Stromal cell of bone marrow (primary cell): ENCODE measurements at regions not wholly inside any gene's neighbourhood (a gene's known extent, or its start where the extent isn't known, plus 50 kb on each side); places are given as distances from the start of the nearest gene placed in this dataset.

ENCODE experiments used
- DNase-seq: peaks from one replicate; pipeline ENCODE4 v3.0.0-alpha.2; 2012; ENCODE audit warnings: low read depth

DNA sequence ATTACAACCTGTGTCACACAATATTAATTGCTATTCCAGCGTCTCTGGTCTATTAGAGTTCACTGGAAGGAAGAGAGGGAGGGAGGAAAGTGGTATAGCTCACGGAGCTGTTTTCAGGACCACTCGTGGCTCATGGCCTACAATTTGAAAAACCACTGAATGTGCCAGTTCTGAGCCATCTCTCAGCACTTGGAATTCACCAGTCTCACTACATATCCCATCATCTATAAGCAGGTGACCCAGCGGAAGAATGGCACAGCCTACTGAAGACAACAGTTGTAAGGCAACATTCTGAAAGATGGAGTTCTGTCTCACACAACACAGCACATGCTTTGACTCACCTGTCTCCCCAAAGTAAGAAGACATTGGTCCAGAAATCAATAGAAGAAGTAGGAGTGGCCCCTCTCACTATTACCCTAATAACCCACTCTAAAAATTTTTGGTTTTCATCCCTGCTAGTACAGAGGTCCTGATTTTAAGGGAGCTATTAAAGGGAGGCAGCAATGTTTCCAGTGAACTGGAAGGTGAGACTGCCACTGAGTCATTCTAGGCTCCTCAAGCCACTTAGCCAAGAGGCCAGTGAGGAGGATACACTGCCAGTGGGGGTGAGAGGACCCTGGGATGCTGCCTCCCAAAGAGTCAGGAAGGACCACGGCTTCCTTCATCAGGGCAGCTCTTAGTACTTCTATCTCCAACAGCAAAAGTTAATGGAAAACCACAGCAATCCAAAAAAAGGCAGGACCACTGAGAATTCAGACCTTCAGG, 50.0 kb upstream of the DOCK9 start:
- no peak for DNase-seq

DNA sequence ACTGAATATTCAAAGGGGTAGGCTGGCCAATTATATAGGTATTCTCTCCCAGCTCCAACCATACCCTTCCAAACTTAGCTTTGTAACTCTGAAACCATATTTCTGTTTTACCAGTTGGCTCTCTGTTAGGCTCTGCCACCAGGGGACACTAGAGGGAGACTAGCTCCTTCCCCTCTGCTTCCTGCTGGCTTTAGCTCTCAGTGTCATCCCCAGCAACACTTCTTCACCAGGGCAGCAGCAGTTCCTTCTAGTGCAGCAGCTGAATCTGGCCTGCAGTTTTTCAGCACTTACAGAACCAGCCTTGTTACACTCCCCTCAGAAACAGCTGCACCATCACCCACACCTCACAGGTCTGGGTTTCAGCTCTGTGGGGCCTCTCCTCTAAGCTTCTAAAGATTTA, 51.0 kb upstream of the DOCK9 start:
- DNase-seq: no peak

DNA sequence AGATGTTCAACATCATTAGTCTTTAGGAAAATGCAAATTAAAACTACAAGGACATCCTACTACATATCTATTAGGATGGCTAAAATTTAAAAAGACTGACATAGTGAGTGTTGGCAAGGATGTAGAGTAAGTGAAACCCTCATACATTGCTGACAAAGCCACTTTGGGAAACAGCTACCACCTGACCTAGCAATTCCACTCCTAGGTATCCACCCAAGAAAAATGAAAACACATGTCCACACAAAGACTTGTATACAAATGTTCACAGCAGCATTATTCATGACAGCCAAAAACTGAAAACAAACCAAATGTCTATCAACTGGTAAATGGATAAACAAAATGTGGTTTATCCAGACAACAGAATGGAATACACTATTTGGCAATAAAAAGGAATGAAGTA, 51.7 kb upstream of the DOCK9 start:
- DNase-seq: no peak

DNA sequence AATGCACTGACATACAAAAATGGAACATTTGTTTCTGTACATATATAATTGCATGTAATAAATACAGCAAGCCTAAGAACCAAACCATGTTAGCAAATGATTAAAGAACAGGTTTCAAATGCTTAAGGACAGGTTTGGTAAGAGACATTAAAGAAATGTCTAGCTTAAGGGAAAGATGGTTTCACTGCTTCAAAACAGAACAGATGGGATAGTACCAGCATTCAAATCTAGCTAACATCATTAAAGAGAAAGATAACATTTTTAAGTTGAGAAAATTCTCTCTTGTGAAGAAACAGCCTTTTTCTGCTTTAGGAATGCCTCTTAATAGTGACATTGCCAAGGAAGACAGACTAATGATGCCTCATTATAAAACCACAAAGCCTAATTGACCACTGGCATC, 52.5 kb upstream of the DOCK9 start:
- DNase-seq: no peak

DNA sequence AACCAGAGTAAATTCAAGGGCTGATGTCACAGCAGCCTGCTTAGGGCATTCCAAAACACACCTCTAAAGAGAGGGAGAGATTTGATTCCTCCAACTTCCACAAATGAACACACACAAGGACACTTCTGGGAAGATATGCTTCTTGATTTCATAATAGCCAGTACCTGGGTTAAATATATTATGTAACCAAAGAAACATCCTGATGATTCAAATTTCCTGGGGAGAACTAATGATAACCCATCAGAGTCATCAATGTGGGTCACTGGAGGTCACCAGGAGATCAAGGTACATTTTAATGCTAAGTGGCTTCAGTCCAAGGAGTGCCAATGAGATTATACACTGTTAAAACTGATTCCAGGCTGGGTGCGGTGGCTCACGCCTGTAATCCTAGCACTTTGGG, 54.0 kb upstream of the DOCK9 start:
- DNase-seq: no peak

DNA sequence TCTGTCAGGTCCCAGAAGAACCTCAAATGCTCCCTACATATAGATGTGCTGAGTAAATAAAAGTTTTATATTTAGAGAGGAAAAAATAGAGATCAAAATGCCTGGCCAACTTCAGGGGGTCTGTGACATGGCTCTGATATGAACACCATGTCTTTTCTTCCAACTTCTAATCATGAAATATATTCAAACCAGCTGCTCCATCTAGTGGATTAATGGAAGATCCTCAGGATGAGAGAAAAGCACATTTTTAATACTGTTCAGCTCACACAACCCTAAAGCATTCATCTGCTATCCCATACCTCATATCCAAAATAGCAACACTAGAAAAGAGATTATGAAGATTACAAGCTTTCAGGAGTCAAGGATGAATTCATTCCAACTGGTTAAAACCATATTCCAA, 56.0 kb upstream of the DOCK9 start:
- no peak for DNase-seq

DNA sequence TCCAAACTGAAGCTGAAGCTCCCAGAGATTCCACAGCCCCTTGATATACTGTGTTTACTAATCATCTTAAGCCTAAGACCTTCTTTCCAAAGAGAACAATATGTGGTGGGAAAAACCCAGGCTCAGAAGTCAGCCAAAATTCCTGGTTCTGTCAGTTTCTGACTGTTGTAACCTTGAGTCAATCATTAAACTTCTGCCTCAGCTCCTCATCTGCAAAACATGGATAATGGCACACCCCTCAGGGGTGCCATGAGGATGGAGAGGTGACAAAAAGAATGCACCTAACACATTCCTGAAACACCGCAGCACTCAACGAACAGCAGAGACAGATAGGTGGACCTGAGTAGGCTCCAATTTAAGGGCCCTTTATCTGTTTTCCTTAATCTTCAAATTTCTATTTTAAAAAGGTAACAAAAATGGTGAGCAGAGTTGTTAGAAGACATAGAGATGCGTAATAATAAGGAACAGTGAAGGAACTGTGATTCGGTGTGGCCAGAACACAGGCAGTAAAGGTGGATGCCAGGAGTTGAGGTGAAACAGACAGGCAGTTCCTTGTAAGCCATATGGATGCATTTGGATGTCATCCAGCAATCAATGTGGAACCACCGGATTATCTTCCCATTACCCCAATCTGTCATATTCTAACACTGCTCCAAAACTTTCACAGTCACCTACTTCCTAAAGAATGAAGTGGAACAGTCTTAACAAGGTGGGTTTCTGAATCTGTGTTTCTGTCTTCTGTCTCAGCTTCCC, 56.6 kb upstream of the DOCK9 start:
- DNase-seq: no peak

DNA sequence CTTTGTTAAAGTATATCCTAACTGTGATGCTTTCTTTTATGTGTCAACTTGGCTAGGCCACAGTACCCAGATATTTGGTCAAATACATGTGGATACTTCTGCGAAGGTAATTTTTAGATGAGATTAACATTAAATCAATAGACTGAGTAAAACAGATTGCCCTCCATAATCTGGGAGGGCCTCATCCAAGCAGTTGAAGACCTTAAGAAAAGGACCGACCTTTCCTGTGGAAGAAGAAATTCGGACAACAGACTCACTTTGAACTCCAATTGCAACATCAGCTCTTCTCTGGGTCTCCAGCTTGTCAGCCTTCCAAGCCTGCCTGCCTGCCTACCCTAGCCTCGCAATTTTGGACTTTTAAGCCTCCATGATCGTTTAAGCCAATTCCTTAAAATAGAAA, 57.9 kb upstream of the DOCK9 start:
- DNase-seq: no peak

DNA sequence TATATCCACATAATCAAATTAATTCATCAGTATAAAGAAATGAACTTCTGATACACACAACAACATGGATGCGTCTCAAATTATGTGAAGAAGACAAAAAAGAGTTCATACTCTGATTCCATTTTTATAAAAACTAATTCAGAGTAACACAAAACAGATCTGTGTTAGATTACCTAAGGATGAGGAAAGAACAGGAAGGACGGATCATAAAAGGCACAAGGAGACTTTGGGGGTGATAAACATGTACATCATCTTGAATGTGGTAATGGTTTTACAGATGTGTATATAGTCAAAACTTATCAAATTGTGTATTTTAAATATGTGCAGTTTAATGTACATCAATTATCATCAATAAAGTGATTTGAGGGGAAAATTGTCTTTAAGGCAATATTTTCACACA, 59.9 kb upstream of the DOCK9 start:
- DNase-seq: no peak

DNA sequence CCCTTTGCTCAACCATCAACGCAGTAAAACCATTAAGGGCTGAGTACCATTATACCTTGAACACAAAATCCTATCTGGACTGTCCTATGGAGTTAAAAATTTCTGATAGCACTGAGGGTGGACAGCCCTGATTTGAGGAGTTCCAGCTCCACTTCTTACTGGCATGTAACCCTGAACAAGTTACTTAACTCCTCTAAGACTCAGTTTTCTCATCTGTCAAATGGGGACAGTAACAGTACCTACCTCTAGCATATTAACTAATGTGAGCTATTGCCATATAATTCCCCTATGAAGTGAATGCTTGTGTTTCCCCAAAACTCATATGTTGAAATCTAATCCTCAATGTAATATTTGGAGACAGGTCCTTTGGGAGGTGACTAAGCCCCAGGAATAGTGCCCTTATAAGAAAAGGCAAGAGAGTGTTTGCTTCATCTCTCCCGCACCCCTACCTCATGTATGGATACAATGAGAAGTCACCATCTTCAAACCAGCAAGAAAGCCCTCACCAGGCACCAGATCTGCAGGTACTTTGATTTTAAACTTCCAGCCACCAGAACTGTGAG, 61.9 kb upstream of the DOCK9 start:
- no peak for DNase-seq

DNA sequence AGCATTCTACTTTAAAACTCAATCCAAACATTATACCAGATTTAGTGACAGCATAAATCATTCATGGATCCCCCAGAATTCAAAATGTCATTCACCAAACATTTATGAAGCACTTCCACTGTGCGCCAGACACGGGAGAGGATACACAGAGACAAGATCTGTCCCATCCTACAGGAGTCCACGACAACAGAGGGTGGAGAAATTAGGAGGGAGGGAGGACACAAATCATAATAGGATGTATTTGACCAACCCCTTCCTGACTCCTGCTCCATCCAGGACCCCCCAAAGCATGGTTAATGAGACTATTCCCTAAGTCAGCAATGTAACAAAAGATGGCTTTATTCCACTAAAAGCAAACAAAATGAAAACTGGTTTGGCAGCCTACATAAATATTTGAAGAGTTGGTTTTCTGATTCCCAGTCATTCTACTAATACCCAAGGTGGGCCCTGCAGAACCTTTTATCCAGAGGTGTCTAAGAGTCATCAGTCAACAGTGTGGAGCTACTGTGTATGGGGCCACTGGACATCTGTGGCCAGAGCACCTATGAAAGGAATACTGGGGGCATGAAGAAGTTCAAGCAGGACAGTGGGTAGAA, 62.8 kb upstream of the DOCK9 start:
- DNase-seq: no peak

DNA sequence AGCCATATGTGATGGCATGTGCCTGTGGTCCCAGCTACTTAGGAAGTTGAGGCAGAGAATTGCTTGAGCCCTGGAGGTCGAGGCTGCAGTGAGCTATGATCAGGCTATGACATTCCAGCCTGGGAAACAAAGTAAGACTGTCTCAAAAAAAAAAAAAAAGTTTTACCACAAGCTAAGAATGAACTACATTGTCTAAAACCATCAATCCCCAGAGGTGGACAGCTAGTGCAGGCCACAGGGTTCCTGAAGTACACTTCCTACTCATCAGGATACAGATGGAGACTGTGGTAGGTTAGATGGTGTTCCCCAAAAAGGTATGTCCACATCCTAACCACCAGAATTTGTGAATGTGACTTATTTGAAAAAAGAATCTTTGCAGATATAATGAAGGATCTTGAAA, 63.5 kb upstream of the DOCK9 start:
- no peak for DNase-seq

DNA sequence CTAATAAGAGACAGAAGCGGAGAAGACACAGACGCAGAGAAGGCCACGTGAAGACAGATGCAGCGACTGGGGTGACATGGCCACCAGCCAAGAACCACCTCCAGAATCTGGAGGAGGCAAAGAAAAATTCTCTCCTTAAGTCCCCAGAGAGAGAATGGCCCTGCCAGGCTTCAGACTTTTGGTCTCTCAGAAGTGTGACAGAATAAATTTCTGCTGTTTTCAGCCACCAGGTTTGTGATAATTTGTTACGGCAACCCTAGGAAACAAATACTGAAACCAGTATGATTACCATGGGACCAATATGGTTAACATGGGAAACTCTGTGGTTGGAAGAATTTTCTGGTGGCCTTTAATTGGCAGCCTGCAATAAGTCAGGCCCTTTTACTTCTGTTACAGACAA, 63.9 kb upstream of the DOCK9 start:
- no peak for DNase-seq

DNA sequence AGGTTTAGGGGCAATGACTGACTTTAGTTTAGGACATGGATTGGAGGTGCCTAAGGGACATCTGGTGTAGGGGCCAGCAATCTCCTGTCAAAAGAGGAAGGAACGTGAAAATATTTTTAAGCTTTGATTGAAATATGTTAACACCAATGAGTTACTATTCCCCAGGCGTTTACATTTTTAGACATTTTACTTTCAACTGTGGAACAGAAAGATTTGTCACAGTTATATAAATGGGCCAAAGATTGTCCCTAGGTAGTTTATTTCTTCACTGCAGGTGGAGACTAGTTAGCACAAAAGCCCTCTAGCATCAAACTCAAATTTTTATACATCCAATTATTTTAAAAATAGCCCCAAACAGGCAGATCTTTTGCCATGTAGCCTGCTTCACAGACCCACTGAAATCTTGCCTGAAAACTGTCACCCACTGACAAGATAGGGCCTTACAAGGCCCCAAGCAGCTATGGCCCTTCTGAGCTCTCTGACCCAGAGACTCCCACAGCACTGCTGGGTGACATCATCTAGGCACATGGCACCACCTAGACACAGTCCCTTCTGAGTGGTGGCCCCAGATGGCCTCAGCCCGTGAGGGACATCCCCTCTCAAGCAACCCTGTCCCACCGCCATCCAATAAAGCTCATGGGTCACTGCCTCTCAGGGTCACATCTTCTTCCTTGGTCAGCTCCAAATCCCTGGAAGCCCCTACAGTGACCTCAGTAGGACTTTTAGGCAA, 64.8 kb upstream of the DOCK9 start:
- DNase-seq: no peak

DNA sequence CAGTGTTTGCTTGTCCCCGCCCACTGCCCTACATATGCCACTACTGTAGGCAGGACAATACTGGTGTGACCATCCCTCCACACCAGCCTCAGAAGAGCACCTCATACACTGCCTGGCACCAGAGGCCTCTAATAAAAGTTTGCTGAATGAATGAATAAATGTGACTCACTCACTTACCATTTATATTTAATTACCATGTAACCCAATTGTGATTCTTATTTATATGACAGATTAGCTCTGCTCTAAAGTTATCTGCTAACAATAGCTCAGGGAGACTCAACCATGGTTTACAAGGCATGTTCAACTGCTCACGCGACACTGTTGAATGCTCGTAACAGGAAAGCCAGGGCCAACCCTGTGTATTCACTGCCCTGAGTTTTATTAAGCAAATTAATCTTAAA, 66.0 kb upstream of the DOCK9 start:
- no peak for DNase-seq

DNA sequence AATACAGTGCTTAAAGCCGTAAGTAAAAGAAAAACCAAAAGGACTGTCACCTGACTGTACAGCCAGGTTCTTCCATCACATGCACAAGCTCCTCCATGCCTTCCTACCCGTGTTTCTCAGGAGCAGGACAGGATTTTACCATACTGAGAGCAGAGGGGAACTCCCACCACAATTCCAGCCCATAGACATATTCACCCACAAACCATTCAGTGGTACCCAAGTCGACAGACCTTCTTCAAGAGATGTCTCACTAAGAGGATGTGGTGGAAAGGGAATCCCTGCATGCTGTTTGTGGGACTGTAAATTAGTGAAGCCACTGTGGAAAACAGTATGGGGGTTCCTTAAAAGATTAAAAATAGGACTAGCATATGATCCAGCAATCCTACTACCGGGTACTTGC, 66.9 kb upstream of the DOCK9 start:
- no peak for DNase-seq

DNA sequence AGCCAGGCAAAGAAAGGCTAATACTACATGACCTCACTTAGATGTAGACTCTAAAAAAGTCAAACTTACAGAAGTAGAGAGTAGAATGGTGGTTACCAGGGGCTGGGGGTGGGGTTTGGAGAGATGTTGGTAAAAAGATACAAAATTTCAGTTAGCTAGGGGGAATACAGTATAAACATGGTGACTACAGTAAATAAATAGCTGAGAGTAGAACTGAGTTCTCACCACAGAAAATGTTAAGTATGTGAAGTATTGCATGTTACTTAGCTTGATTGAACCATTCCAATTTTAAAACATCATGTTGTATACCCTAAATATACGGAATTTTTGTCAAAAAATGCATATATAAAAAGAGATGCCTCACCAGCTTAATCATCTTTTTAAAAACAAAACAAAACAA, 67.5 kb upstream of the DOCK9 start:
- no peak for DNase-seq

DNA sequence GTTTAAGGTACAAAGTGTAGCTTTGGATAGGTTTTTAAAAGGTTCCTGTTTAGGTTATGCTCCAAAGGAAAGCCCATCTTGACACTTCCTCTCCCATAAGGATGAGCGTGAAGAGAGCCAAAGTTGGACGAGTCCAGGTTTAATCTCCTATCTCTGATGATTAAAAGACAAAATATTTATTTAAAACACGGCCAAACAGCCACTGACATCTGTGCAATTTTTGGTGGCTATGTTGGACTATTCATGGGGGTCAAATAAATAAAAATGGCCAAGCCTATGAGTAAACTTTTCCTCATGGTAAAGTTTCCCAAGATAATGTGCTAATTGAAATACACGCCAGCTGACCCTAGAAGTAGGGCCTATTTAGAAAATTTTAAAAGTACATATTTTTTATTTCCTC, 69.0 kb upstream of the DOCK9 start:
- DNase-seq: no peak

DNA sequence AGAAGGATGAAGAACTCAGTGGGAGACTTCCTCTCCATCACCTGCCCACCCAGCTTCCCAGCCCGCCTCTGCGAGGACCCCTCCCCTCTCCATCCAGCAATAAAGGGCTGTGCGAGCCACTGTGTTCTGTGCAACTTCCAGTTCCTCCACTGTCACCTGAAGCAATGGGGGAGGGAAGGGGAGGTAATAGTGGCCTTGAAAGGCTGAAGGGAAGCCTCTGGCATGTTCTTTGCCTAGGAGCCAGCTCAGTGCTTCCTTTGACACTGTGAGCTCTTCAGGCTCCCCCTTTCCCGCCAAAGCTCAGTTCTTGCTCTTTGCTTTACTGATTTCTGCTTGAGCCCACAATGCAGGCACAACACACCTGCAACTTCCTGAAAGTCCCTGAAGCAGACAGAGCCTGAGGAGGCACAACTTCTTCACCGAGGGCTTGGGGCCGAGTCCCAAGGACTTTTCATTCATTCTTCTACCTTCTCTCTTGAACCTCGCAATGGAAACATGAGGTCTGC, 73.2 kb upstream of the DOCK9 start:
- DNase-seq: no peak

DNA sequence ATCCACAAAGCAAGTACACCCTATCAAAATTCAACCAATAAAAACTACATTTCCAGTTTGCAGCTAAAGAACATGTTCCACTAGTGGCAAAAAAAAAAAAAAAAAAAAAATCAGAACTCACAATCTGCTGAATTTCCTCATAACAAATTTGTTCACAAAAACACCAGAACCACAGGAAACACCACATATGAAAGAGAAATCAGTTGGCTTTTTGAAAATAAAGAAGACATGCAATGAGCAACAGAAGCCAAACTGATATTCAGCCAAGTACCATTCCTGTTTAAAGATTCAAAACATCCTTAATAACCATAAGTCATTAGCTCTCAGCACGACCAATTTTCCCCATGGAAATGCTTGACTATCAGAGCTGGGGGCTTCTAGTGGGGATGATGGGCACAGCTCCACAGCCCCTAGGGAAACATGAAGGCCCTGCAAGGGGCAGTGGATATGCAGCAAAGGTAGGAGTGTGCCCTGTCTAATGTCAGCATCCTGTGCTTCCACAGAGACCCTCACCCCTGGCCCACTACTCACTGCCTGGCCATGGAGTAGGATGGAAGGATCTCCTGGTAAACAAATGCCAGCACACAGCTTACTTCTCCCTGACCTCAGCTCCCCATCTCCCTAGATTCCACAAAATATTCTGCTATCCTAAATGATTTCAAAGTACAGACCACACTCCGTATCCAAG, 74.0 kb upstream of the DOCK9 start:
- no peak for DNase-seq

DNA sequence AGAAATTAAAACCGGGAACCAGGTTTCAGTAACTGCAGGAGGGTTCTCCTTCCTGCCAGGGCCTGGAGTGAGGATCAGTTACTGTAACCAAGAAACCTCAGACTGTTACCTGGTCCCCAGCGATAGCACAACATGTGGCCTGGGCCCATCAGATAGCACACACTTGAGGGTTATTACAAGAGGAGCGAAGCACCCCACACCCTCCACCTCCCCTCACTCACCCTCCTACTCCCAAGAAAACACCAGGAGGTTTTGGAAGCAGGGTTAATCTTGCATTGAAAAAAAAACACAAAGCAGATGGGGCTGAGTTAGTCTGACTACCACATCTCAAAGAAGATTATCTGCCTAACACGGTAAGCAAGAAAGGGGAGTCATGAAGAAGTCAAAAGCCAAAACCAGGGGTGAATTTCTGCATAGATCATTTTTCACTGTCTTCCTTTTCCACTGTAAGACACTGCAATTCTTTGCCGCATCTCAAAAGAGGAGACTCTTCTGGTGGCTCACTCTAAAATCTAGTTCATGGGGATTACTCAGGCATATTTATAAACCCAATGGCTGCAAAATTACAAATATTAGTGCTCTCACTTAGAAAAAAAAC, 75.9 kb upstream of the DOCK9 start:
- no peak for DNase-seq
